ENCODE measurements at regions not wholly inside any gene's neighbourhood (a gene's known extent, or its start where the extent isn't known, plus 50 kb on each side); places are given as distances from the start of the nearest gene placed in this dataset.

DNA sequence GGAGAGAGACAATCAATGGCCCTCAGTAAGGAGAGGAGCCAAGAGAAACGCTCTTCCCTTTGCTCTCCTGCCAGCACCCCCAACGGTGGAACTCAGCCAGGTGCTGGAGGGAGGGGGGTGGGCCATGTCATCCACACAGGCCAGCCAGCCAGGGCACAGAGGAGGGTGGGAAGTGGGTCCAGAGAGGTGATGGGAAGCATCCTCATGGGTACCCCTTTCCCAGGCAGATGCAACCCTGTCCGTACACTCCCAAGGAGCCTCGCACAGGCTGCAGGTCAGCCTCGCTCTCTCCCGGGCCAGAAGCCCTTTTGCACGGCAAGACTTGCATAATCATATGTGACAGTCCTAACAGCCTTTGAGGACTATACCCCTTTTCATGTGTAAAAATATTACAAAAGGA is 142.0 kb upstream of the NAMPT start:
- H3K4me1 ChIP-seq (ENCODE audit: control insufficient read depth in 1 of 2, insufficient read depth in 2 of 2, low read length in 2 of 2) = no peaks in the 10 kb centered on the region
- ChIA-PET CTCF (no interaction called here), RAD21 (ENCODE audit: low non-redundant PET in 1 of 2, low total read pairs in 2 of 2, uncharacterized antibody in 2 of 2, unreplicated experiment in 2 of 2) (no interaction called here), POLR2A (no interaction called here)
- no peak overlapping the region for H3K9ac ChIP-seq (ENCODE audit: low read length)
- H3K79me2 ChIP-seq (ENCODE audit: insufficient read depth, low read length) = no peaks in the 10 kb centered on the region
- no peak for ATAC-seq
- H3K36me3 ChIP-seq (ENCODE audit: control insufficient read depth in 1 of 2, insufficient read depth in 2 of 2, low read length in 2 of 2) = no peaks in the 10 kb centered on the region
- H3K27me3 ChIP-seq (ENCODE audit: insufficient read depth, low read length) = no peaks in the 10 kb centered on the region
- no peaks in the 10 kb centered on the region for H3K9me2 ChIP-seq (ENCODE audit: insufficient read depth)
- no peak overlapping the region for H3K4me2 ChIP-seq (ENCODE audit: low read length)
- no TSS peak for BruUV-seq (replicated peaks)
- H3K4me3 ChIP-seq (replicated peaks in 1 of 2; ENCODE audit: low read depth in 1 of 2, low read length in 2 of 2) = no peak overlapping the region
- H4K20me1 ChIP-seq (ENCODE audit: insufficient read depth) = no peaks in the 10 kb centered on the region
- intact Hi-C loops (cut with micrococcal nuclease) = no loop called here
- H3K27ac ChIP-seq (ENCODE audit: low read depth, low read length) = no peak overlapping the region
- no peak for DNase-seq (ENCODE audit: low read depth, low spot score)
- H3K9me3 ChIP-seq (ENCODE audit: control insufficient read depth in 1 of 2, insufficient read depth in 1 of 2, low read depth in 1 of 2, low read length in 2 of 2) = no peaks in the 10 kb centered on the region
- TF ChIP-seq EZH2phosphoT487 (IDR thresholded peaks at IDR 0.05; ENCODE audit: borderline replicate concordance) (no peak), POLR2AphosphoS5 (IDR thresholded peaks at IDR 0.05; ENCODE audit: low read depth, low read length) (no peak), JUND (IDR thresholded peaks at IDR 0.05) (no peak), RAD21 (IDR thresholded peaks at IDR 0.05; ENCODE audit: low read depth) (no peak), TCF7L2 (IDR thresholded peaks at IDR 0.05; ENCODE audit: borderline replicate concordance, extremely low read depth, insufficient read depth, insufficient read length) (no peak), SIN3A (IDR thresholded peaks at IDR 0.05; ENCODE audit: low read depth) (no peak), POLR2A (IDR thresholded peaks at IDR 0.05; ENCODE audit: borderline replicate concordance, extremely low read depth, insufficient read depth, insufficient read length) (no peak), ZFX (IDR thresholded peaks at IDR 0.05) (no peak), YY1 (IDR thresholded peaks at IDR 0.05; ENCODE audit: extremely low read depth, insufficient replicate concordance, low read depth, low read length) (no peak), ELF1 (IDR thresholded peaks at IDR 0.05; ENCODE audit: borderline replicate concordance, low read depth) (no peak), FOSL1 (IDR thresholded peaks at IDR 0.05; ENCODE audit: low read depth) (no peak), CEBPB (IDR thresholded peaks at IDR 0.05; ENCODE audit: low read depth) (no peak), SP1 (IDR thresholded peaks at IDR 0.05; ENCODE audit: low read depth) (no peak), ZNF274 (IDR thresholded peaks at IDR 0.05; ENCODE audit: low read depth, low read length) (no peak), EGR1 (IDR thresholded peaks at IDR 0.05; ENCODE audit: low read depth) (no peak), SRF (IDR thresholded peaks at IDR 0.05; ENCODE audit: low read depth) (no peak)
- TF ChIP-seq, protein P1, sequence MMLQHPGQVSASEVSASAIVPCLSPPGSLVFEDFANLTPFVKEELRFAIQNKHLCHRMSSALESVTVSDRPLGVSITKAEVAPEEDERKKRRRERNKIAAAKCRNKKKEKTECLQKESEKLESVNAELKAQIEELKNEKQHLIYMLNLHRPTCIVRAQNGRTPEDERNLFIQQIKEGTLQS (IDR thresholded peaks at IDR 0.05) = no peak
- TF ChIP-seq, protein P2, sequence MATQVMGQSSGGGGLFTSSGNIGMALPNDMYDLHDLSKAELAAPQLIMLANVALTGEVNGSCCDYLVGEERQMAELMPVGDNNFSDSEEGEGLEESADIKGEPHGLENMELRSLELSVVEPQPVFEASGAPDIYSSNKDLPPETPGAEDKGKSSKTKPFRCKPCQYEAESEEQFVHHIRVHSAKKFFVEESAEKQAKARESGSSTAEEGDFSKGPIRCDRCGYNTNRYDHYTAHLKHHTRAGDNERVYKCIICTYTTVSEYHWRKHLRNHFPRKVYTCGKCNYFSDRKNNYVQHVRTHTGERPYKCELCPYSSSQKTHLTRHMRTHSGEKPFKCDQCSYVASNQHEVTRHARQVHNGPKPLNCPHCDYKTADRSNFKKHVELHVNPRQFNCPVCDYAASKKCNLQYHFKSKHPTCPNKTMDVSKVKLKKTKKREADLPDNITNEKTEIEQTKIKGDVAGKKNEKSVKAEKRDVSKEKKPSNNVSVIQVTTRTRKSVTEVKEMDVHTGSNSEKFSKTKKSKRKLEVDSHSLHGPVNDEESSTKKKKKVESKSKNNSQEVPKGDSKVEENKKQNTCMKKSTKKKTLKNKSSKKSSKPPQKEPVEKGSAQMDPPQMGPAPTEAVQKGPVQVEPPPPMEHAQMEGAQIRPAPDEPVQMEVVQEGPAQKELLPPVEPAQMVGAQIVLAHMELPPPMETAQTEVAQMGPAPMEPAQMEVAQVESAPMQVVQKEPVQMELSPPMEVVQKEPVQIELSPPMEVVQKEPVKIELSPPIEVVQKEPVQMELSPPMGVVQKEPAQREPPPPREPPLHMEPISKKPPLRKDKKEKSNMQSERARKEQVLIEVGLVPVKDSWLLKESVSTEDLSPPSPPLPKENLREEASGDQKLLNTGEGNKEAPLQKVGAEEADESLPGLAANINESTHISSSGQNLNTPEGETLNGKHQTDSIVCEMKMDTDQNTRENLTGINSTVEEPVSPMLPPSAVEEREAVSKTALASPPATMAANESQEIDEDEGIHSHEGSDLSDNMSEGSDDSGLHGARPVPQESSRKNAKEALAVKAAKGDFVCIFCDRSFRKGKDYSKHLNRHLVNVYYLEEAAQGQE (IDR thresholded peaks at IDR 0.05; ENCODE audit: low read depth) = no peak
- TF ChIP-seq, protein P3, sequence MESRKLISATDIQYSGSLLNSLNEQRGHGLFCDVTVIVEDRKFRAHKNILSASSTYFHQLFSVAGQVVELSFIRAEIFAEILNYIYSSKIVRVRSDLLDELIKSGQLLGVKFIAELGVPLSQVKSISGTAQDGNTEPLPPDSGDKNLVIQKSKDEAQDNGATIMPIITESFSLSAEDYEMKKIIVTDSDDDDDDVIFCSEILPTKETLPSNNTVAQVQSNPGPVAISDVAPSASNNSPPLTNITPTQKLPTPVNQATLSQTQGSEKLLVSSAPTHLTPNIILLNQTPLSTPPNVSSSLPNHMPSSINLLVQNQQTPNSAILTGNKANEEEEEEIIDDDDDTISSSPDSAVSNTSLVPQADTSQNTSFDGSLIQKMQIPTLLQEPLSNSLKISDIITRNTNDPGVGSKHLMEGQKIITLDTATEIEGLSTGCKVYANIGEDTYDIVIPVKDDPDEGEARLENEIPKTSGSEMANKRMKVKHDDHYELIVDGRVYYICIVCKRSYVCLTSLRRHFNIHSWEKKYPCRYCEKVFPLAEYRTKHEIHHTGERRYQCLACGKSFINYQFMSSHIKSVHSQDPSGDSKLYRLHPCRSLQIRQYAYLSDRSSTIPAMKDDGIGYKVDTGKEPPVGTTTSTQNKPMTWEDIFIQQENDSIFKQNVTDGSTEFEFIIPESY (IDR thresholded peaks at IDR 0.05; ENCODE audit: extremely low read depth, insufficient replicate concordance, low read length) = no peak
- TF ChIP-seq, protein P4, sequence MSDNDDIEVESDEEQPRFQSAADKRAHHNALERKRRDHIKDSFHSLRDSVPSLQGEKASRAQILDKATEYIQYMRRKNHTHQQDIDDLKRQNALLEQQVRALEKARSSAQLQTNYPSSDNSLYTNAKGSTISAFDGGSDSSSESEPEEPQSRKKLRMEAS (IDR thresholded peaks at IDR 0.05) = no peak
- H2AFZ ChIP-seq (ENCODE audit: low read depth, low read length, poor library complexity, severe bottlenecking) = no peak overlapping the region

Data from HCT116 (cell line).